ENCODE measurements at regions not wholly inside any gene's neighbourhood (a gene's known extent, or its start where the extent isn't known, plus 50 kb on each side); places are given as distances from the start of the nearest gene placed in this dataset.

DNA sequence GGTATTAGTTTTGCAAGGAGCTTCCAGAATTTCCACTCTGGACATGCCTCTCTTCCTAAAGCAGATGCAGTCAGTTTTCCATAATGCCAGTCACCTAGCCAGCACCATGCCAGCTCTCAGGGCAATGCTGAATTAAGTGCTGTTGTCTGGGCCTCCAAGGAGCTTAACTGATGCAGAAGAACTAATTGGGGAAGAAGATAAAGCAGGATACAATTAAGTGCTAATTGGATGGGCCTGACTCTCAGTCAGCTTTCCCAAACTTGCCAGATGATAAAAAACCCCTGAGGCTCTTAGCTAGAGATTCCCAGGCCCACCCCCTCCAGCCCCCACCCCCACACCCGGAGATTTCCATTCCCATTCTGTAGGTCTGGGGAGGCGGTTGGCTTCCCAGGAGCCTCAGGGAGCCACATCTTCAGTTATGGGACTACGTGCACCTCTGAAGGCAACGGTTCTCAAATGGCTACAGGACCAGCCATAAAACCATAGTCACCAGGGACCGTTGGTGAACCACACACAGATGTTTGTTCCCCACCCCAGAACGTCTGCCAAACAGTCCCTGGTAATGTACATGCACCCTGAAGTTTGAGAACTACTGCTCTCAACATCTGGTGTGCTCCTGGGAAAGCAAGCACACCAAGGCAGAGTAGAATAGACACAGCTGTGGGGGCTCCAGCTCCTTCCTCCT lies 499.1 kb upstream of the CDH5 start:
- TF ChIP-seq, protein P1, sequence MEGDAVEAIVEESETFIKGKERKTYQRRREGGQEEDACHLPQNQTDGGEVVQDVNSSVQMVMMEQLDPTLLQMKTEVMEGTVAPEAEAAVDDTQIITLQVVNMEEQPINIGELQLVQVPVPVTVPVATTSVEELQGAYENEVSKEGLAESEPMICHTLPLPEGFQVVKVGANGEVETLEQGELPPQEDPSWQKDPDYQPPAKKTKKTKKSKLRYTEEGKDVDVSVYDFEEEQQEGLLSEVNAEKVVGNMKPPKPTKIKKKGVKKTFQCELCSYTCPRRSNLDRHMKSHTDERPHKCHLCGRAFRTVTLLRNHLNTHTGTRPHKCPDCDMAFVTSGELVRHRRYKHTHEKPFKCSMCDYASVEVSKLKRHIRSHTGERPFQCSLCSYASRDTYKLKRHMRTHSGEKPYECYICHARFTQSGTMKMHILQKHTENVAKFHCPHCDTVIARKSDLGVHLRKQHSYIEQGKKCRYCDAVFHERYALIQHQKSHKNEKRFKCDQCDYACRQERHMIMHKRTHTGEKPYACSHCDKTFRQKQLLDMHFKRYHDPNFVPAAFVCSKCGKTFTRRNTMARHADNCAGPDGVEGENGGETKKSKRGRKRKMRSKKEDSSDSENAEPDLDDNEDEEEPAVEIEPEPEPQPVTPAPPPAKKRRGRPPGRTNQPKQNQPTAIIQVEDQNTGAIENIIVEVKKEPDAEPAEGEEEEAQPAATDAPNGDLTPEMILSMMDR (IDR thresholded peaks at IDR 0.05; ENCODE audit: borderline replicate concordance, insufficient read depth, low read depth, low read length) = no peak

DNA sequence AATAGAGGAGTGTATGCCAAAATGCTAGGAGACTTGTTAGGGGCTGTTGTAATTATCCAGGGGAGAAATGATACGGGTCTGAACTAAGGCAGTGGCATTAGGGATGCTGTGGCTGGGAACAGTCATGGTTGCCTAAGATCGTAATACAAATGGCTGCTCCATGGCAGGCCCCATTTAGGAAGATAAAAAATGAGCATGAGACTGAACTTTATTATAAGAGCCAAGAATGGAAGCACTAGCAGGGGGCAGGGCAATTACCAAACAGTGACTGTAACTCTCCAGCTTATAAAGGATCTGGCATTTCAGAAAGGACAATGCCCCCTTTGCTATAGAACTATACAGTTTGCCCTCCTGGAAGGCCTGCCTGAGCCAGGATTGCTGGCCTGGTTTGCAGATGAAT lies 503.3 kb upstream of the CDH5 start:
- TF ChIP-seq, protein P1 (IDR thresholded peaks at IDR 0.05; ENCODE audit: borderline replicate concordance, insufficient read depth, low read depth, low read length) = no peak
- H3K4me3 ChIP-seq (ENCODE audit: low read depth, low read length) = no peak overlapping the region

More for the DNA sequence above, 499.1 kb upstream of the CDH5 start:
- H3K4me3 ChIP-seq (ENCODE audit: low read depth, low read length) = no peak overlapping the region

DNA sequence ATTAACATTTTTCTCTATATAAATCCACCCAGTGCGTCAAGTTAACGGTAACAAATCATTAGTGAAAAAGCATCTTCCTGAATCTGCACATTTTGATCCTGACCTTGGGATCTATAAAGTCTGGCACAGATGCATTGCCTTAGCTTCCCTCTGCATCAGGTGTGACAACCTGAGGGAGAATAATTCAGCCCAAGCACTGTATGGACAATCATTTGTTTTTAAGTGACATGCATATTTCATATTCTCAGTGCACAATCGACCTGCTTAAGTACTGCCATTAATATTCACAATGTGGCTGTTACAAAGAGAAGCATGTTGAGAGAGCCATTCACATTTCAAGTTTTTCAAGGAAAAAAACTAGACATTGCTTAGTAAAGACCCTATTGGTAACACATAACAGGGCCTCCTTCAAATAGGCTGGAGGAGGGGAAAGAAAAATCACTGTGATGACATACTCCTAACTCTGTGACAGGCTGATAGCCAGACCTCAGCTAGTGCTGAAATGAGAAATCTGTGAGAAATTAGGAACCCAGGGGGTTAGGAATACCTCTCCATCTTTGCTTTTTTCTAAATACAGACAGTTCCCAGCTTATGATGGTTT lies 505.3 kb upstream of the CDH5 start:
- no peak overlapping the region for H3K4me3 ChIP-seq (ENCODE audit: low read depth, low read length)
- TF ChIP-seq, protein P1 (IDR thresholded peaks at IDR 0.05; ENCODE audit: borderline replicate concordance, insufficient read depth, low read depth, low read length) = no peak

DNA sequence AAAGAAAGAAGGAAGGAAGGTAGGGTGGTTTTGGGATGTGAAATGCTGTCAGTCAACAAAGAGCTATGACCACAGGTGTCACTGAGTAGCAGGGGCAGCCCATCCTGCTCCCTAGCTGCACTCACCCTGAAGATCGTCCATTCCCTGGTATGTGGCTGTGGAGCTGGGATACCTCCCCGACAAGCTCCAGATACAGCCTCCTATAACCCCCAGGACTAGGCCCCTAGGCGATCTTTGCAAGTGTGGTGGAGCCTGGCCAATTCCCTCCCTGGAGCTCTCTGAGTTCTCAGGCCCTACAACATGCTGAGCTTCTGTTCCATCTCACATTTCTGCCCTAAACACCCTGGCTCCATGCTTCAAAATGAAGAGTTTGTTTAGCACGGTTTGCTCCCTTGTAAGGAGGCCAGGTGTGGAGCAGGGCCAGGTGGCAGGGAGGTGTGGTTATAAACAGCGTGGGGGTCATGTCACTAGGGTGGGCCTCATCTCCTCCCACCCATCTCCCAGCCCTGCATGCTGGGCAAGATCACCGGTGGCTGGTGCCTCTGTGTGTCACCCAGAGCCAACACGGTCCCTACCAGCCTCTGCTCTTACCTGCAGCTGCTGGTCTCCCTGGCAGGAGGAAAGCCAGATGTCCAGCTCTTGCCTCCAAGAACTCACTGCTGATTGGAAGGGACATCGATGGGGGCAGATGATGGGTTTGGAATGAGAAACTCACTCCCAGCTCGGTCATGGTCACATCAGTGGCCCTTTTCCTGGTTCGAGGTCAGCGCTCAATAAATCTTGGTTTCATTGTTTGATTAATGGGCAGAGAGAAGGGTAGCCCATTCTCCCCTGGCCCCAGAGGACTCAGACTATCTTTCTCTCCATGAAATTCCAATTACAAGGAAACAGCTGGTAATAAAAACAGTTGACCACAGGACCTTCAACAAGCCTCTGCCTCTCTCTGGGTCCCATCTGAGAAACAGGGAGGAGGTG lies 511.0 kb upstream of the CDH5 start:
- H3K4me3 ChIP-seq (ENCODE audit: low read depth, low read length) = no peak overlapping the region
- TF ChIP-seq, protein P1 (IDR thresholded peaks at IDR 0.05; ENCODE audit: borderline replicate concordance, insufficient read depth, low read depth, low read length) = no peak

DNA sequence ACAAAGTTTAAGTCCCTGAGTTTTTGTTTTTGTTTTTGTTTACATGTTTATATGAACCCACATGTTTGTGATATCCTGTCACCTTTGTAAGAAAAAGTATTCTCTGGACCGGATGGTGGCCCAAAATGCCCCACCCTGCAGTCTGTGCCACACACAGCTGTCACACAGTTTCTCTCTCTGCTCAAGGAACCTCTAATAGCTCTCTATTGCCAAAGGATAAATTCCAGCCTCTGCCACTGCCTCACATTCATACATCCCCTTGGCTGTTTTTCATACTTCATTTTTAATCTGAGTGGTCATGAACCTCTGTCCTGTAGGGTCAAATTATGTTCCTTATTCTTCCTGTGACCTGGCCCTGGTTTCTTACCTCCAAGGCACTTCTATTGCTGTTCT lies 520.3 kb upstream of the CDH5 start:
- TF ChIP-seq, protein P1 (IDR thresholded peaks at IDR 0.05; ENCODE audit: borderline replicate concordance, insufficient read depth, low read depth, low read length) = no peak
- H3K4me3 ChIP-seq (ENCODE audit: low read depth, low read length) = no peak overlapping the region

DNA sequence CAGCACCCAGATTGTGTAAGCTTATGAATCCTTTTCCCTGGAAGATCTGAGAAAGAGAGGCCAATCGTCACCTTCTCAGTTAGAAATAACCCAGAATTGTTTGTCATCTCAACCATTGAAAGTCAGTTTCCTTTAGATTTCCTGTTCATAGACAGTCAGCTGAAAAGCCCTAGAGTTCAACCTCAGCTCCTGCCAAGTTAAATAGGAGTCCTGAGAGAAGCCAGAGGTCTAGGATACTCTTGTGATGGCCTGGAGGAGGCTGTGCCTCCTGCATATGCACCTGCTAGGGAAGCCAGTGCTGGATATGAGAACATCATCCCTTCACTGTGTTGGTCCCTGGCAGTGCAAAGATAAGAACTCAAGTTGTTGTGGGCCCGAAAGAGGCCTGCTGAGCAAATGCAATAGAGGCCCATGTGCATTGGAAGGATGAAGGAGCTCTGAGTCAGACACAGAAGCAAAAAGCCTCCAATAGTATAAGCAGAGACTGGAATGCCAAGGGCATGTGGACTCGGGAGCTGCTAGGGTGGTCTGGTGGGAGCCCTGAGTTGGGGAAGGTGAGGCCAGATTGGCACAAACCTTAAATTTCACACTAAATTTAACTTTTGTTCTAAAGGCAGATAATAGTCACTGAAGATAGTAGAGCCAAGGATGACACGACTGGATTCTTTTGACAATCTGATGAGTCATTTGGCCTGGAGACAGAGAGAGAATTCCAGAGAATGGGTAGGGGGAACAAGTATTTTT lies 520.9 kb upstream of the CDH5 start:
- TF ChIP-seq, protein P1 (IDR thresholded peaks at IDR 0.05; ENCODE audit: borderline replicate concordance, insufficient read depth, low read depth, low read length) = no peak
- no peak overlapping the region for H3K4me3 ChIP-seq (ENCODE audit: low read depth, low read length)

All from GM12875 (cell line).